Transverse colon (tissue), 4 donors: ENCODE measurements at regions not wholly inside any gene's neighbourhood (a gene's known extent, or its start where the extent isn't known, plus 50 kb on each side); places are given as distances from the start of the nearest gene placed in this dataset.

Source experiments
- CTCF ChIP-seq, 5 experiments: fragments of 200-600 bp in 3 of 5; fragments of 450-650 bp in 2 of 5; sonication (generic) in 3 of 5; IDR thresholded peaks; 1 replicate in 2 of 5; 2 replicates in 3 of 5; pipeline ENCODE4 v1.5.1; 2016 to 2017; ENCODE audit warnings: antibody characterized with exemption in 5 of 5, inconsistent platforms in 3 of 5, mild to moderate bottlenecking in 2 of 5, moderate library complexity in 1 of 5
- POLR2A ChIP-seq: fragments of 450-650 bp; IDR thresholded peaks from one replicate; pipeline ENCODE4 v1.6.1; 2016; ENCODE audit warnings: antibody characterized with exemption, mild to moderate bottlenecking, moderate library complexity
- POLR2AphosphoS5 ChIP-seq, 3 donors: sonication (generic); formaldehyde crosslinking; IDR thresholded peaks; one replicate each; pipeline ENCODE4 v1.6.1; 2016; ENCODE audit warnings: antibody characterized with exemption in 3 of 3

- TF ChIP-seq POLR2AphosphoS5 (IDR thresholded peaks at IDR 0.05) (no peak), POLR2A (no peak), CTCF (IDR thresholded peaks at IDR 0.05) (no peak)
Observed at GRCh38 chr3:64431526-64432091, 206.3 kb upstream of the PRICKLE2 start.
